Kidney (tissue), 13 donors: ENCODE measurements at regions not wholly inside any gene's neighbourhood (a gene's known extent, or its start where the extent isn't known, plus 50 kb on each side); places are given as distances from the start of the nearest gene placed in this dataset.
"Not testable (repeated sequence)": the region's sequence is repeated elsewhere in the genome, so short reads cannot be mapped to it uniquely, and the experiment has no call there.

Experiments
- DNase-seq, 5 donors: peaks; one replicate each; pipeline ENCODE4 v3.0.0-alpha.2; 2013 to 2020
- FAIRE-seq: peaks from 2 replicates; lab custom pipeline; 2012; peaks lifted over from hg19 to GRCh38; lab: Jason Lieb, UNC
- H3K27ac ChIP-seq, 2 donors: one replicate each; pipeline ENCODE4 v1.7.0; 2013; ENCODE audit warnings: low read depth in 2 of 2, low read length in 2 of 2, inconsistent platforms in 1 of 2
- H3K27me3 ChIP-seq: one replicate; pipeline ENCODE4 v1.7.1; 2013; ENCODE audit warnings: low read length, inconsistent platforms; ENCODE audit not compliant: control insufficient read depth, insufficient read depth
- H3K36me3 ChIP-seq, 3 donors: one replicate each; pipeline versions ENCODE4 v1.7.0 to v1.7.1; 2013; ENCODE audit warnings: low read length in 3 of 3, control low read depth in 1 of 3, inconsistent platforms in 1 of 3; ENCODE audit not compliant: insufficient read depth in 3 of 3, control insufficient read depth in 2 of 3
- H3K4me1 ChIP-seq, 3 donors: one replicate each; pipeline versions ENCODE4 v1.7.0 to v1.7.1; 2013; ENCODE audit warnings: low read length in 3 of 3, inconsistent platforms in 1 of 3, low read depth in 1 of 3; ENCODE audit not compliant: control insufficient read depth in 2 of 3, insufficient read depth in 2 of 3
- H3K4me3 ChIP-seq, 3 donors: one replicate each; pipeline versions ENCODE4 v1.7.0 to v1.8.1; 2013; ENCODE audit warnings: low read length in 3 of 3, control low read depth in 1 of 3, inconsistent platforms in 1 of 3
- H3K9ac ChIP-seq, 3 donors: one replicate each; pipeline versions ENCODE4 v1.7.0 to v1.7.1; 2013; ENCODE audit warnings: low read length in 3 of 3, control low read depth in 1 of 3, inconsistent platforms in 1 of 3
- H3K9me3 ChIP-seq, 3 donors: one replicate each; pipeline versions ENCODE4 v1.7.0 to v1.7.1; 2013; ENCODE audit warnings: low read length in 3 of 3, control low read depth in 1 of 3, inconsistent platforms in 1 of 3; ENCODE audit not compliant: control insufficient read depth in 2 of 3, insufficient read depth in 1 of 3
- CTCF ChIP-seq: IDR thresholded peaks from 3 replicates; pipeline ENCODE4 v1.5.1; 2012; ENCODE audit warnings: mild to moderate bottlenecking, moderate library complexity, borderline replicate concordance; ENCODE audit not compliant: insufficient read depth; ENCODE audit errors: extremely low read depth
- intact Hi-C: fragments of 100-400 bp; cut with DNase I; formaldehyde crosslinking; loops from one replicate; pipeline ENCODE4 v1.11.1; 2022
- donor health status: control.
- donor health status: control.
- donor health status: control.
- donor health status: control.
- donor health status: control.
- donor health status: DM: yes; HTN: yes; CAD: no.
- donor health status: Normal renal cell carcinoma (clear cell type).

DNA sequence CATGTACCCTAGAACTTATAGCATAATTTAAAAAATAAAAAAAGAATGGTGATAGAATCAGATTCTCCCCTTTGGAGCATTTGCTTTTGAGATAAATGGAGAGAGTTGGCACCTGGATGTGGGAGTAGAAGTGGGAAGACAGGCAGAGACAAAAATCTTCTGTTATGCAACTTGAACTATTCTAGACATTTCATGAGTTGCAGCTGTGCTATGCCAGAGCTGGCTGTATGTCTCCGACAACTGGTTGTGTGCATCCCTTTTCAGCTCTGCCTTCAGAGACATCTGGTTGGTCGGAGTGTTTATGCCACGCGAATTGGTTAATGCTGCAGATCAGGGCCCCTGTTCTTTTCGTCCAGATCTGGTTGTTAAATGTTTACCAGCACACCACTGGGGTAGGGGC is 161.3 kb downstream of the JRKL start:
- Histone ChIP-seq H3K4me3 (no peak overlapping the region), H3K27me3 (no peaks in the 10 kb centered on the region), H3K36me3 (no peaks in the 10 kb centered on the region), H3K4me1 (no peaks in the 10 kb centered on the region), H3K9ac (no peak overlapping the region), H3K27ac (no peak overlapping the region), H3K9me3 (no peaks in the 10 kb centered on the region)
- intact Hi-C loops, result no loop called here
- FAIRE-seq, result no peak
- no peak for TF ChIP-seq CTCF
- DNase-seq, result no peak

GRCh38 chr11:96554236-96554820 is 164.5 kb downstream of the JRKL start:
- Histone ChIP-seq H3K36me3 (no peaks in the 10 kb centered on the region), H3K27ac (no peak overlapping the region), H3K9me3 (no peaks in the 10 kb centered on the region), H3K4me3 (no peak overlapping the region), H3K9ac (no peak overlapping the region), H3K27me3 (no peaks in the 10 kb centered on the region), H3K4me1 (no peaks in the 10 kb centered on the region)
- DNase-seq (peak in 1 of 5 donors; percentile 10), FAIRE-seq (no peak)
- intact Hi-C loops, result no loop called here
- TF ChIP-seq CTCF, result no peak

- H3K4me3 ChIP-seq, DNase-seq, H3K4me1 ChIP-seq, H3K27ac ChIP-seq, H3K36me3 ChIP-seq, H3K27me3 ChIP-seq, FAIRE-seq, H3K9ac ChIP-seq, H3K9me3 ChIP-seq, intact Hi-C loops: not testable (repeated sequence)
These were observed 166.0 kb downstream of the JRKL start for GRCh38 chr11:96555826-96556225.

GRCh38 chr11:96560727-96561126 is 170.9 kb downstream of the JRKL start:
- FAIRE-seq, H3K4me3 ChIP-seq, H3K27ac ChIP-seq, H3K4me1 ChIP-seq, intact Hi-C loops, H3K27me3 ChIP-seq, DNase-seq, H3K36me3 ChIP-seq, H3K9ac ChIP-seq, H3K9me3 ChIP-seq: not testable (repeated sequence)
